ENCODE measurements at regions not wholly inside any gene's neighbourhood (a gene's known extent, or its start where the extent isn't known, plus 50 kb on each side); places are given as distances from the start of the nearest gene placed in this dataset.
"Not testable (repeated sequence)": the region's sequence is repeated elsewhere in the genome, so short reads cannot be mapped to it uniquely, and the experiment has no call there.

GRCh38 chr10:45539569-45539968 lies 133.0 kb downstream of the ZFAND4 start:
- TF ChIP-seq POLR2A (IDR thresholded peaks at IDR 0.05) = not testable (repeated sequence)
- TF ChIP-seq, protein P1, sequence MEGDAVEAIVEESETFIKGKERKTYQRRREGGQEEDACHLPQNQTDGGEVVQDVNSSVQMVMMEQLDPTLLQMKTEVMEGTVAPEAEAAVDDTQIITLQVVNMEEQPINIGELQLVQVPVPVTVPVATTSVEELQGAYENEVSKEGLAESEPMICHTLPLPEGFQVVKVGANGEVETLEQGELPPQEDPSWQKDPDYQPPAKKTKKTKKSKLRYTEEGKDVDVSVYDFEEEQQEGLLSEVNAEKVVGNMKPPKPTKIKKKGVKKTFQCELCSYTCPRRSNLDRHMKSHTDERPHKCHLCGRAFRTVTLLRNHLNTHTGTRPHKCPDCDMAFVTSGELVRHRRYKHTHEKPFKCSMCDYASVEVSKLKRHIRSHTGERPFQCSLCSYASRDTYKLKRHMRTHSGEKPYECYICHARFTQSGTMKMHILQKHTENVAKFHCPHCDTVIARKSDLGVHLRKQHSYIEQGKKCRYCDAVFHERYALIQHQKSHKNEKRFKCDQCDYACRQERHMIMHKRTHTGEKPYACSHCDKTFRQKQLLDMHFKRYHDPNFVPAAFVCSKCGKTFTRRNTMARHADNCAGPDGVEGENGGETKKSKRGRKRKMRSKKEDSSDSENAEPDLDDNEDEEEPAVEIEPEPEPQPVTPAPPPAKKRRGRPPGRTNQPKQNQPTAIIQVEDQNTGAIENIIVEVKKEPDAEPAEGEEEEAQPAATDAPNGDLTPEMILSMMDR (IDR thresholded peaks at IDR 0.05) = not testable (repeated sequence)
